ENCODE measurements at regions not wholly inside any gene's neighbourhood (a gene's known extent, or its start where the extent isn't known, plus 50 kb on each side); places are given as distances from the start of the nearest gene placed in this dataset.

DNA sequence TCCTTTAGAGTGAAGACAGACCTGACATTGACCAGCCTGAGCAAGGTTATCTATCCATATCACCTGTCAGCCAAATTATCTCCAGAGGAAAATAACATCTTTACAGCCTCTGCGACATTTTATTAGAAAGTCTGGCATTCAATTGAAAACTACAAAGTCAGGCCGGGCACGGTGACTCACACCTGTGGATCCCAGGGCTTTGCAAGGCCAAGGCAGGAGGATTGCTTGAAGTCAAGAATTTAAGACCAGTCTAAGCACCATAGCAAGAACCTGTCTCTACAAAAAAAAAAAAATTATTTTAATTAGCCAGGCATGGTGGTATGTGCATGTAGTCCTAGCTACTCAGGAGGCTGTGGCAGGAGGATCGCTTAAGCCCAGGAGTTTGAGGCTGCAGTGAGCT lies 141.6 kb downstream of the RCN1 start:
- Histone ChIP-seq H3K27me3 (no peaks in the 10 kb centered on the region), H3K4me3 (no peak overlapping the region), H3K9me3 (no peaks in the 10 kb centered on the region), H3K36me3 (no peaks in the 10 kb centered on the region)
- no peak for DNase-seq

DNA sequence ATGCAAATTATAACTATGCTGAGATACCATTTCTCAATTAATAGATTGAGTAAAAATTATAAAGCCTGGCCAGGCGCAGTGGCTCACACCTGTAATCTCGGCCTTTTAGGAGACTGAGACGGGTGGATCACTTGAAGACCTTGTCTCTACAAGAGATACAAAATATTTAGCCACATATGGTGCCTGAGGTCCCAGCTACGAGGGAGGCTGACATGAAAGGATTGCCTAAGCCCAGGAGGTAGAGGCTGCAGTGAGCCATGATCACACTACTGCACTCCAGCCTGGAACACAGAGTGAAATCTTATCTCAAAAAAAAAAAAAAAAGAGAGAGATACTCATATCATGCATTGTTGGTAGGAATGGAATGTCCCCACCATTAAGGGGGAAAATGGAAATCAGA lies 142.4 kb downstream of the RCN1 start:
- no peak for DNase-seq
- H3K9me3 ChIP-seq: no peaks in the 10 kb centered on the region
- no peaks in the 10 kb centered on the region for H3K27me3 ChIP-seq
- H3K4me3 ChIP-seq: no peak overlapping the region
- H3K36me3 ChIP-seq: no peaks in the 10 kb centered on the region

DNA sequence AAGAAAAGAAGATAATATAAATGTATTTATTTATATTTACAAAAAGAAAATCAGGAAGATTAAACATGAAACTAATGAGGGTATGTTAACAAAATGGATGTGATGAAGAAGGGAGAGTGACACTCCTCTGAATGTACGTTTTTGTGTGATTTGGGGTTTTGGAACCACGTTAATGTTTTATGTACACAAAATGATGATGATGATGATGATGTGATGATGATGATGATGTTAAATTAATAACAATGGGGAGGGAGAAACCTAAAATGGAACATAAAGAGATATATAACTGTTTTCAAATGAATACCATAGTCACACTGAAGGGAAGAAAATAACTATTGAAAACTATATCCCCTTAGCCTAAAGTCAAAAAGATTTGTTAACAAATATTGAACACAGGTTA lies 143.1 kb downstream of the RCN1 start:
- Histone ChIP-seq H3K4me3 (no peak overlapping the region), H3K9me3 (no peaks in the 10 kb centered on the region)
- no peak for DNase-seq

DNA sequence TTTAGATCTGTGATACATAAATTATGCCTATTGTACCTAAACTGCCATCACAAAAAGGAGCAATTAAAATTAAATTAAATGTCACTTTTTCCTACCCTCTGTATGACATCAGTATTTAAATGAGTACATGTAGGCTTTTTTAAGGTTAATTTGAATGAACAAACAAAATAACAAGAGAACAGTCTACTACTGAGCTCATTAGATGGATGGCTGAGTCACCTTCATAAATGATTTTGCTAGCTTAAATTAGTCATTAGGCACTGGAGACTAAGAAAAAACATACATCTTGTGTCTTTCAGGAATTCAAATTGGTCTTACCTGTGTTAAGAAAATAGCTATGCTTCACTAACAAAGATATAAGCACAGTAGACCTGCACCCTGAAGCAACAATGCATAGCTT lies 153.6 kb downstream of the RCN1 start:
- no peak overlapping the region for H3K4me3 ChIP-seq
- no peaks in the 10 kb centered on the region for H3K9me3 ChIP-seq
- no peak for DNase-seq
- no peaks in the 10 kb centered on the region for H3K36me3 ChIP-seq
- no peaks in the 10 kb centered on the region for H3K27me3 ChIP-seq

More for the DNA sequence above, 143.1 kb downstream of the RCN1 start:
- H3K36me3 ChIP-seq: no peaks in the 10 kb centered on the region
- H3K27me3 ChIP-seq: peaks cover 2% of the 10 kb centered on the region; the same call in 1 of the 2 replicates

DNA sequence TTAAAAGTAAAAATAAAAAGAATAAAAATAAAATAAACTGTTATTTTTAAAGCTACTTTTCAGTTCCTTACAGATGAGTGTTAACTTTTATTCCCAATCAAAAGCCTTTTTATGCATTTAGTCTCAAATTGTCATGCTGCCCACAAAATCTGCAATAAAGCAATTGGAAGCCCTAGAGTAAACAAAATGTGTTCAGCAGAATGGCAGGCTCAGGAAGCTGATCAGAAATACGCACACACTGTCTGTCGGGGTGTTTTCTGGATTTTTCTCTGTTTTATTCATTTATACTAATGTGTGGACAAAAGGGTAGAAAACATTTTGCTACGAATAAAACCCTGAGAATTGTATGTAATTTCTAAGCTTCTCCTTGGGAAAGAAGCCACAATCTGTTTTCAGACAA lies 162.8 kb downstream of the RCN1 start:
- Histone ChIP-seq H3K9me3 (no peaks in the 10 kb centered on the region), H3K36me3 (no peaks in the 10 kb centered on the region), H3K4me3 (no peak overlapping the region), H3K27me3 (no peaks in the 10 kb centered on the region)
- no peak for DNase-seq

DNA sequence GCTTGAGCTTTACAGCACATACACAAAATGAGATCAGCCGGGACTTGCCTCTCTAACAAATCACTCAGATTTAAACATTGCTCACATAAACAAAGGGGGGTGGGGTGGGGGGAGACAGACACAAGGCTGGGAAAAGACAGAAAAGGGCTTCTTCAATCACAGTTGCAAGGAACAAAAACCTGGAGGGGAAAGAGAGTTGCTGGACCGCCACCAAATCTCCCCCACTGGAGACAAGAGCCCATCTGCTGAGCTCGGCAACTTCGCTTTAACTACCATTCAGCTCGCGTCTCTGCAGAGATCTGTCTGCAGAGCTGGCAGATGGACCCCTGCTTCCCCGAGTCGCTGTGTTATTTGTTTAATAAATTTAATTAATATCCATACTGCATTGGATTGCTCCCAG lies 165.0 kb downstream of the RCN1 start:
- DNase-seq: no peak
- H3K36me3 ChIP-seq: no peaks in the 10 kb centered on the region
- H3K27me3 ChIP-seq: no peaks in the 10 kb centered on the region
- H3K4me3 ChIP-seq: no peak overlapping the region
- H3K9me3 ChIP-seq: no peaks in the 10 kb centered on the region

DNA sequence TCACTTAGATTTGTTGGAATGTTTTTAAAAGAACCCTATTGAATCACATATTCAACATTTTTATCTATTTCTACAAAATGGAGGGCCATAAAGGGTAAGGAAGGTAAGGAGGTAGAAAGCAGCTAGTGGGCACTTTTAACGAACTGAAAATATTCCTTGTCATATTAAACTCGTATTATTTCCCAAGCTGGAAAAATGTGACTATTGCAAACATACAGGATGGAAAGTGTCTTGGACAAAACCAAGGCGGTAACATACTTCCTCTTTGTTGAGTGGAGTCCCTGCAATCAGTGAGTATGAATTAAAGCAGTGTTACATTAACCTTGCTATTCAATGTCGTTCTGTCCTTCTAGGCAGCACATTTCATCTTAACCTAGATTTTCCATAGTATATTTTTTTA lies 165.6 kb downstream of the RCN1 start:
- no peaks in the 10 kb centered on the region for H3K36me3 ChIP-seq
- no peak for DNase-seq
- no peak overlapping the region for H3K4me3 ChIP-seq
- H3K27me3 ChIP-seq: no peaks in the 10 kb centered on the region
- H3K9me3 ChIP-seq: no peaks in the 10 kb centered on the region

DNA sequence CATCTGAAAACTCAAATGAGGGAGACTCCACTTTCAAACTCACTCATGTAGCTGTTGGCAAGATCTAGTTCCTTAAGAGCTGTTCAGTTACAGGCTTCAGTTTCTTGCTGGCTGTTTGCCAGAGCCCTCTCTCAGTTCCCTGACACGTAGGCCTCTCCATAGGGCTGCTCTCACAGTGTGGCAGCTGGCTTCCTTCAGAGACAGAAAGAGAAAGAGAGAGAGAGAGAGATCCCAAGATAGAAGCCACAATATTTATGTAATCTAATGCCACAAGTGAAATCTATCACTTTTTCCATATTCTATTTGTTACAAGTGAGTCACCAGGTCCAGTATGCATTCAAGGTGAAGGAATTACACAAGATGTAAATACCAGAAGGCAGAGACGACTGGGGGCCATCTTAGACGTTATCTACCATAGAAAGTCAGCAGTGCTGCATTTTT lies 168.8 kb downstream of the RCN1 start:
- H3K27me3 ChIP-seq: no peaks in the 10 kb centered on the region
- H3K9me3 ChIP-seq: no peaks in the 10 kb centered on the region
- no peaks in the 10 kb centered on the region for H3K36me3 ChIP-seq
- H3K4me3 ChIP-seq: no peak overlapping the region
- peak; percentile 53 for DNase-seq

DNA sequence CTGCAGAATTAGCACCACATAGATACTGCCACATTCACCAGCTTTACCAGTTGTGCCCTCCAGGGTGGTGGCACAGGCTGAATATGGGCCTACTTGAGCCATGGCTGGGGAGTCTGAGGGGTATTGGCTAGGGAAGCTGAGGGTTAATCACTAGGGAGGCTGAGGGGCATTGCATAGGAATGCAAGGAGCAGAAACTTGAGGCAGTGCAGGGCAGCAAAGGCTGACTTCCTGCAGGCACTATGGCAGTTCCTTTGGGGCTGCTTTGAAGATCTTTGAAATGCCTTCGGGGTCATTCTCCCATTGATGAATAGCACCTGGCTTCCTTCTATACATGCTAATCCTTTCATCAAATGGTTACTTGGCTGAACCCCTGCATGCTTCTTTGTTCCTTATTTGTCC lies 171.5 kb downstream of the RCN1 start:
- no peaks in the 10 kb centered on the region for H3K36me3 ChIP-seq
- H3K9me3 ChIP-seq: no peaks in the 10 kb centered on the region
- no peak for DNase-seq
- H3K4me3 ChIP-seq: no peak overlapping the region
- H3K27me3 ChIP-seq: no peaks in the 10 kb centered on the region

DNA sequence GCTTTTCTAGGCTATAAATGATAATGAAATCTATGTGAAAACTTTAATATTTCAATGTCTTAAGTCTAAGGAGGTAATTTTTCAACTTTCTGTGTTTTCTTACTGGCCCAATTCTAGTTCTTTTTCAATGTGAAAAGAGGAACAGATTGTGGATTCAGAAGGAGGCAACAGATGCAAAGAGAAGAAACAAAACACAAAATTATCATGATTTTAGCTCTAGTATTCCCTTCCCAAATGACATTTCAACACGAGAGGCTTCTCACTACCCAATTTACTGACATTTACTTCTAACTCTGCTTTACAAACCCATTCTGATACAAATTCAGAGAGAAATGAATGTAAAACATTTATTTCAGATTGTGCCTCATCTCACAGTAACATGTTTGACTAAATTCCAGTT lies 169.4 kb downstream of the WT1 start:
- no peaks in the 10 kb centered on the region for H3K36me3 ChIP-seq
- H3K9me3 ChIP-seq: no peaks in the 10 kb centered on the region
- no peak for DNase-seq
- H3K4me3 ChIP-seq: no peak overlapping the region
- H3K27me3 ChIP-seq: no peaks in the 10 kb centered on the region

DNA sequence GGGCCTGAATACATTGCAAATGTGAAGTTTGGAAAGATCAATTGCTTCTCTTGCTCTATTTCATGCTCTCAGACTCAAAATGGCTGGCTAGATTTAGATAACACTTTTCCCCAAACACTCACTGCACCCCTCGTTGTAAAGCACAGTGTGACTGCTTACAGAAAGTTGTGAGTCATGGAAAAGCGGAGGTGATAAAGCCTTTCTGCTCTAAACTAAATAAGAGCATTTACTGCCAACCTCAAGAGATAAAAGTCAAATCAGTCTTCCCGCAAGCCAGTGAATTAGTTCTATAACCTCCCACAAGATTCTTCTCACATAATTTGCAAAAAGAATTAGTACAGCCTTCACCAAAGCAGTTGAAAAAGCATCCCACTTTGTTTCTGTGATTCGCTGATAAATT lies 168.7 kb downstream of the WT1 start:
- DNase-seq: no peak
- no peak overlapping the region for H3K4me3 ChIP-seq
- H3K36me3 ChIP-seq: no peaks in the 10 kb centered on the region
- no peaks in the 10 kb centered on the region for H3K9me3 ChIP-seq
- H3K27me3 ChIP-seq: no peaks in the 10 kb centered on the region

DNA sequence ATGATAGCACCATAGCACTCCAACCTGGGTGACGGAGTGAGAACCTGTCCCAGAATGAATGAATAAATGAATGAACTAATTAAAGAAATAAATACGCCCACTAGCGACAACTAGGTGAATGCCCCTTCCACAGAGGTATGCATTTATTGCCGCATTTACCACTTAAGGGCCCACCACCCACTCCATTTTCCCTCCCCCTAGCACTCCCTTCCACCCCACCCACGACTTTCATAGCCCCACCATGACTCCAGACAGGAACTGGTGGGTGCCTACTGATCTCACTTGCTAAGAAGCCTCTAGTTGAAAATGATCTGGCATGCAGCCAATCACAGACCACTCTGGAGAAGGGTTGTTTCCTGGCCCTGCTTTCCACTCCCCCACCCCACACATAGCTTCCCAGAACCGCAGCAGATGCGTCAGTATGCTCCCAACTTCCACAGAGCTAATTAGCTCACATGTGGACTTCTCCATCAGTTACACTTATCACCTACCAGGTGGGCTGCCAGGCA lies 167.6 kb downstream of the WT1 start:
- Histone ChIP-seq H3K9me3 (no peaks in the 10 kb centered on the region), H3K4me3 (no peak overlapping the region), H3K27me3 (no peaks in the 10 kb centered on the region), H3K36me3 (no peaks in the 10 kb centered on the region)
- no peak for DNase-seq

DNA sequence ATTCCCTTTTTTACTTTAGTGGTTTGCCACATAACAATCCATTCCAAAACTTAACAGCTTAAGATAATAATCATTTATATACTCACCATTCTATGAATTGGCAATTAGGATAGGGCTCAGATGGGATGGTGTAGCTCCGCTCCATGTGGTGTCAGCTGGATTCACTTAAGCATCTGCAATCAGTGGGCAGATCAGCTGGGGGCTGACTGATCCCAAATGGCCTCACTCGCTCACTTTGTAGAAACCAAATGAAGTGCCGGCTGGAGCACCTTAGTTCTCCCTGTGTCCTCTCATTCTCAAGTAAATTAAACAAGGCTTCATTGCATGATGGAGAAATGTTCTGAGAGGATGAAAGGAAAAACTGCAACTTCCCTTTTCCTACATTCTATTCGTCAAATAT lies 161.4 kb downstream of the WT1 start:
- Histone ChIP-seq H3K4me3 (no peak overlapping the region), H3K36me3 (no peaks in the 10 kb centered on the region), H3K27me3 (no peaks in the 10 kb centered on the region), H3K9me3 (no peaks in the 10 kb centered on the region)
- DNase-seq: no peak

DNA sequence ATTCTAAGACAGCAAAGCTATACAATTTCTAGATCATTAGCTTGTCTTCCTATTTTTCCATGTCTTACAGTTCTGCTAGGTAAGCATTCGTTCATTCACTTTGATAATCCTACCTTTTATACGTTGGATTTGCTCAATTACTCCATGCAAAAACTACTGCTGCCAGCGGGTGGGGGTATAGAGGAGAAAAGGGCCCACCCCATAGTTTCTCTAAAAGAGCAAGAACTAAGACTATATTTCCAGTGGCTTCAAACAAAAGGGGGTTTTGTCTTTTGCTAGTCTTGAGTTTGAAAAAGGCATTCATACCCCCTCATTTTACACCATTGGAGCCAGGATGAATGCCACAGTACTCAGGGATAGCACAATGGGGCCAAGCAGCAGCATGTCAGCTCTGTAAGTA lies 155.7 kb downstream of the WT1 start:
- DNase-seq: no peak
- no peaks in the 10 kb centered on the region for H3K36me3 ChIP-seq
- H3K27me3 ChIP-seq: no peaks in the 10 kb centered on the region
- no peaks in the 10 kb centered on the region for H3K9me3 ChIP-seq
- H3K4me3 ChIP-seq: no peak overlapping the region

DNA sequence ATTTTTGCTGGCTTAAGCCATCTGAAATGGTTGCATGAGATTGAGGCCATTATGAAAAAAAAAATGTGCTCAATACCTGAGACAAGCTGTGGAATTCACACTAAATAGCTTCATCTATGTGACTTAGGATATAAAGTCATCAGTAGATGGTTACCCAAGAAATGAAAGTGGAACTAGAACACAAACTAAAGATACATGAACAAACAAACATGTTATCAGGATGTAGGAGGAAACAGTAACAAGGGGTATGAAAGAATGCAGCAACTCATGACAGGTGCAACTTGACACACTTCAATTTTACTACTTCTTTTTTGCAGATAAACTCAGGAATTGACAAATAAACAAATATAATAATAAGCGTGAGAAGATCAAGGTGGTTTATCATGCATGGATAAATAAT lies 155.0 kb downstream of the WT1 start:
- Histone ChIP-seq H3K4me3 (no peak overlapping the region), H3K27me3 (no peaks in the 10 kb centered on the region), H3K36me3 (no peaks in the 10 kb centered on the region), H3K9me3 (no peaks in the 10 kb centered on the region)
- no peak for DNase-seq

DNA sequence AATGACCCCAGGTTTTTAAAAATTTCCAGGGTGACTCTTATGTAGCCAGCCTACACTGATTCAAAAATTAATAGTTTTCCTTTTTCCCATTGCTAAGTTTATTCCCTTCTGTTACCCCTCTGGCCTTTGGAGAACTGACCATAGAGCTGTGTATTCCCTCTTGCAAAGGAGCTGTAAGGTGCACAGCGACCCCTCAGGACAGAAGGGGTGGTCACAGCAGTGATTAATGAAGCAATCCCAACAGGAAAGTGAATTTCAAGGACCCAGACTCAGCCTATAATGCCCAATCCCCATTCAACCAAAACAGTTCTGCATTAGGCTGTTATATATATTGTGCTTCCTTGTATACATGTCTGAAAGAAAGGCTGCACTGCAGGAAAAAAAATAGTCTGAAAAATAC lies 147.1 kb downstream of the WT1 start:
- no peak for DNase-seq
- Histone ChIP-seq H3K4me3 (no peak overlapping the region), H3K36me3 (no peaks in the 10 kb centered on the region), H3K27me3 (no peaks in the 10 kb centered on the region), H3K9me3 (no peaks in the 10 kb centered on the region)

DNA sequence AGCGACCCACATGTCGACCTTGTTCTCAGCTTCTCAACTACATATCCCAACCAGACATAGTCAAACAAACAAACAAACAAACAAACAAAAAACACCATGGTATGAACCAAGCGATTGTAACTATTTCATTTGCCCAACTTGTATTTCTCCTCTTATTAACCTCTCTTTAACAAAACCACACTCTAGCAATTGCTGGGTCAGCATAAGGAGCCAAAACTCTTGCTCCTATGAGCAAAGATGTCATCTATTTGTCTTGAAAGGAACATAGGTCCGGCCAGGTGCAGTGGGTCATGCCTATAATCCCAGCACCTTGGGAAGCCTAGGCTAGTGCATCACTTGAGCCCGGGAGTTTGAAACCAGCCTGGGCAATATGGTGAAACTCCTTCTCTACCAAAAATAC lies 145.6 kb downstream of the WT1 start:
- DNase-seq: no peak
- H3K9me3 ChIP-seq: no peaks in the 10 kb centered on the region

DNA sequence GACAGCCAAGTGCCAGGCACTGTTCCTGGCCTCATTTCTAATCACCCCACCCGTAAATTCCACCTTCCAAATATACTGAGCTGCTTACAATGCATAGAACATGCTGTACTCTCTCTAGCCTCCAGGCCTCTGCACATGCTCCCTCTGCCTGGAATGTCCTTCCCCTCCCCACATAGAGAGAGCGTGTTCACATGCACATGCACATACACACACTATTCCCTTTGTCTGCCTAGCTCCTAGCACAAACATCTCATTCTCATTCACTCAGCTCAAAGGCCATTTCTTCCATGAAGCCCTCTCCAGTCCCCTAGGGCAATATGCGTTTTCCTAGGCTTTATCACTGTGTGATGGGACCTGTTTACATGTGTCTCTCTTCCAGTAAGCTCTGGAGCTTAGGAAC lies 144.6 kb downstream of the WT1 start:
- no peaks in the 10 kb centered on the region for H3K36me3 ChIP-seq
- H3K27me3 ChIP-seq: no peaks in the 10 kb centered on the region
- H3K9me3 ChIP-seq: no peaks in the 10 kb centered on the region
- DNase-seq: no peak
- H3K4me3 ChIP-seq: no peak overlapping the region

More for the DNA sequence above, 145.6 kb downstream of the WT1 start:
- H3K27me3 ChIP-seq: no peaks in the 10 kb centered on the region
- no peak overlapping the region for H3K4me3 ChIP-seq
- no peaks in the 10 kb centered on the region for H3K36me3 ChIP-seq

DNA sequence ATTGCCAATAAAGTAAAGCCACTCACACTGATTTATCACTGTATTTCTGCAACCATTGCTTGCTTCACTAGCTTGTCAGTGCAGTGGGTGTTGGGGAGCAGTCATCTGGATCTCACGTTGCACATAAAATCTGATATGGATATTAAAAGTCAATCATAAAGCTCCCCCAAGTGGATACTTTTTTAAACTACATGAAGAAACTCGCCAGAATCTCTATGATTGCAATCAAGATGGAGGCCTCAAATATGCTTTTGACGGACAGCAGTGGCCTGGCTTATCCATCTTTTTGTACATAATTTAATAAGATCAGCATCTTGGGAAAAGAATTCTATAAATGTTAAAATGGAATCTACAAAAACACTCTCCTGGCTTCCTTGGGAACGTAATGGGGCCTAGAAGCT lies 137.7 kb downstream of the WT1 start:
- H3K4me3 ChIP-seq: no peak overlapping the region
- DNase-seq: no peak
- H3K36me3 ChIP-seq: no peaks in the 10 kb centered on the region
- H3K9me3 ChIP-seq: no peaks in the 10 kb centered on the region
- no peaks in the 10 kb centered on the region for H3K27me3 ChIP-seq

All from MG63 (cell line).